Ramos (cell line): ENCODE measurements at regions not wholly inside any gene's neighbourhood (a gene's known extent, or its start where the extent isn't known, plus 50 kb on each side); places are given as distances from the start of the nearest gene placed in this dataset.

ENCODE experiments used
- in situ Hi-C: fragments of 300-500 bp; cut with MboI; formaldehyde crosslinking; loops from one replicate; pipeline ENCODE4 v1.14.3; 2022; ENCODE audit warnings: low sequenced_read_pairs; ENCODE audit not compliant: unreplicated experiment

GRCh38 chr11:43574949-43575912 lies 105.3 kb upstream of the HSD17B12 start:
- in situ Hi-C loops: loop anchor here (10.0 kb wide), 2 partner anchors 60 to 280 kb away; no protein-coding TSS in a partner anchor

DNA sequence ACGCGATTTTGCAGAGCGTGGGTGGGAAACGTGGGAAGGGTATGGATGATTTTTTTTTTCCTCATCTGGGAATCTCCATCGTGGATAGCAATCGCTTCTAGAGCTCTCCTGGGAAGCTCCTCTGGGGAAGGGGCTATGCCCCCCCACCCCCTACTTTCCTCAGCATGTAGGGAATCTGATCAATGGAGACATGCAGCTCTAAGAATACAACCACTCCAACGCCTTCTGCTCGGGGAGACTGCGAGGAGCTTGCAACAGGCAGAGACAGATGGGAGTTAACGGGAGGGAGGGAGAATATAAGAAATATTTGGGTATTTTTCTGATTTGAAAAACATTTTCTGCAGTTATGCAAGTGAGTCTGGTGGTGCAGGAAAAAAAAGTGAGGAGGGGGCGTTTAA lies 104.6 kb upstream of the HSD17B12 start:
- in situ Hi-C loops: loop anchor here (10.0 kb wide), 2 partner anchors 59 to 279 kb away; no protein-coding TSS in a partner anchor

DNA sequence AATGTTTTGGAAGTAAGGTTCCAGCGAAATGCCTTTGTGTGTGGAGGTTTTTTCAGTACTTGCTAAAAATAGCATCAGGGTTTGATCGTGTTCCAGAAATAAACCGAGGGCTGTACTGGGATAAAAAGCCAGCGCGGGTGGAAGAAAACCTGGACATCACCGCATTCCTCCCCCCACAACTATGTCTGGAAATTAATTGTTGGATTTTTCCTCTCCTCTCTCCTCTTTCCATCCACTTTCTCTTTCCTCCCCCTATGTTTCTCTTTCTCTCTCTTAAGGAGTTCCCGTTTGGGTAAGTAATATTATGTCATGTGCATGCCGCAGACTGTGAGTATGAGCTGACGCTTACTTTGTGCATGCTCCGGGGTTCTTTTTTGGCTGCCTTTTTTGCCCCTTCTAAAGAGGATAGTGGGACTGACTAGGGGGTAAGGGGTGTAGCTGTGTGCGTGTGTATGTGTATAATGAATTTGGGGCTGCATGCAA lies 104.2 kb upstream of the HSD17B12 start:
- in situ Hi-C loops: loop anchor here (10.0 kb wide), 2 partner anchors 58 to 278 kb away; no protein-coding TSS in a partner anchor

- in situ Hi-C loops: loop anchor here (10.0 kb wide), 2 partner anchors 58 to 278 kb away; no protein-coding TSS in a partner anchor
Observed at GRCh38 chr11:43576803-43577521, 103.6 kb upstream of the HSD17B12 start.

GRCh38 chr11:43577566-43578264 lies 102.8 kb upstream of the HSD17B12 start:
- in situ Hi-C loops: loop anchor here (10.0 kb wide), 2 partner anchors 57 to 277 kb away; no protein-coding TSS in a partner anchor

DNA sequence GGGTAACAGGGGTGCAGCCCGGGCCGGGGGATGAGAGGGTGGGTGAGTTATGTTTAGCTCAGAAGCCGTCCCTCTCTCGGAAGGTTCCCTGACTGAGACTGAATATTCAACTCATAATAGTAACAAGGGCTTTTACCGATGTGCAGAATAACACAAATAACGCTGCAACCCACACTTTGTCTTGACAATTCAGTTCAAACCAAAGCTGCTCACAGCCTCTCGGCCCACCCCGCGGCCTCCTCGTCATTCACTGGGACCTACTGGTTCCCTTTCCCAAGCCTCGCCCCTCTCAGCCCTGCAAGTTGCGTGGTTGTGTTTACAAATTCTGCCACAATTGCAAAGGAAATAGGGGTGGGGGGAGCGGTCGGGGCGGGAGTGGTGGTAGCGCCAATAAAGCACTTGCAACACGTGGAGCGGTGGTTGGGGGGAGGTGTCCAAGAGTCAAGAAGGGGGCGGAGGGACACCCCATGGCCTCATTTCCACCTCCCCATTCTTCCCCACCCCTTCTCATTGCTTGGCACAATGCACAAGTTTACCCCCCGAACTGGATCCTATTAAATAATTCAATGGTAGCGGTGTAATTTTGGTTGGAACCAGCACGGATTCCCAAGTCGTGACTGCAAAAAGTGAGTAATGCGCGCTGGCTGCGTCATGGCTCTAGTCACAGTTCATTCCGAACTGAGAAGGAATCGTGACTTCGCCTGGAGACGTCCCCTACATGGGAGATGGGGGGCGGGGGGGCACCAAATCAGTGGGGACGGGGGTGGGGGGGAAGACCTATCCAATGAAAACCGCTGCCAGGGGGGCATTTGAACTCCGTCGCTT lies 102.0 kb upstream of the HSD17B12 start:
- in situ Hi-C loops: loop anchor here (10.0 kb wide), 2 partner anchors 56 to 276 kb away; no protein-coding TSS in a partner anchor

DNA sequence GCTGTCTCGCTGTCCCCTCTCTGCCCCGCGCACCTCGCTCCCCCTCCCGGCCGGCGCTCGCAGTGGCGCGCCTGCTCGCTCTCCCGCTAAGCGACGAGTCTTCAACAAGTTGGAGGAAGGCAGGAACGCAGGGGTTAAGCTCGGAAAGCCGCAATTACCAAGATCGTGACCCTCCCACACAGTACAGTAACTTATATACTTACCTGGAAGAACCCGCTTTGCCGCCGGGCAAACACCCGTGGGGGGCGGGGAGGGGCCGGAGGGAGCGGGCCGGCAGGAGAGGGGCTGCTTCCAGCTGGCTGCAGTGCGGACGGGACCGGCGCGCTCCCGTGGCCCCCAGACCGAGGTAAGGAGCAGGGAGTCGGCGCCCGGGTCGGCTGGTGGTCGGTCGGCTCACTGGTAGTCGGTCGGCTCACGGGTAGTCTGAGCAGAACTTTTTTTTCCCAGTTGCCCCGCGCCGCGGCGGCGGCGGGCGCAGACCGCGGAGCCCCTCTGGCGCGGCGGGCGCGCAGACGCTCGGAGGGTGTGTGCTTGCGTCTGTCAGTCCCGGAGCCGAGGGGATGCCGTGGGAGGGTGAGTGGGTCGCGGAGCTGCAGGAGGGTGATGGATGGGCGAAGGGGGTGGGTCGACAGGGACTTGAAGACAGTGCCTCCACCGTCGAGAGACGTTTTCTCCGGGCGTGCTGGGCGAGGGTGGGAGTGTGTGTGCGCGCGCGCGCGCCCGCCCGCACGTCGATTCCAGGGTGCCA lies 101.2 kb upstream of the HSD17B12 start:
- in situ Hi-C loops: loop anchor here (10.0 kb wide), 2 partner anchors 55 to 275 kb away; no protein-coding TSS in a partner anchor

DNA sequence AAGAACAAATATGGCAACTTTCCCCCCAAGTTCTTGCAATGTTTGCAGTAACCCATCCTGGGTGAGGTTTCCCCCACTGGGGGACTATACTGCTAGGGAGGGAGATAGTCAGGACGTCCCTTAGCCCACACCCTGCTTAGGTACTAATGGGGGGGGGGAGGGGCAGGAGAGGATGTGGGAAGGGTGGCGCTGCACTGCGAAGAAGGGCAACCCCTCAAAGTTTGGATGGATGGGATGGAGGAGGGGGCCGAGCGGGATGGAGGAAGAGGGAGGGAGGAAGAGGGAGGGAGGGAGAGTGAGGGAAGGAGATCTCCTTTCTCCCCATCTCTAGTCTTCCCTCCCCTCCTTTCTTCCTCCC lies 100.6 kb upstream of the HSD17B12 start:
- in situ Hi-C loops: loop anchor here (10.0 kb wide), 2 partner anchors 55 to 275 kb away; no protein-coding TSS in a partner anchor

- in situ Hi-C loops: no loop called here
Observed at GRCh38 chr11:43580735-43581369, 99.7 kb upstream of the HSD17B12 start.

DNA sequence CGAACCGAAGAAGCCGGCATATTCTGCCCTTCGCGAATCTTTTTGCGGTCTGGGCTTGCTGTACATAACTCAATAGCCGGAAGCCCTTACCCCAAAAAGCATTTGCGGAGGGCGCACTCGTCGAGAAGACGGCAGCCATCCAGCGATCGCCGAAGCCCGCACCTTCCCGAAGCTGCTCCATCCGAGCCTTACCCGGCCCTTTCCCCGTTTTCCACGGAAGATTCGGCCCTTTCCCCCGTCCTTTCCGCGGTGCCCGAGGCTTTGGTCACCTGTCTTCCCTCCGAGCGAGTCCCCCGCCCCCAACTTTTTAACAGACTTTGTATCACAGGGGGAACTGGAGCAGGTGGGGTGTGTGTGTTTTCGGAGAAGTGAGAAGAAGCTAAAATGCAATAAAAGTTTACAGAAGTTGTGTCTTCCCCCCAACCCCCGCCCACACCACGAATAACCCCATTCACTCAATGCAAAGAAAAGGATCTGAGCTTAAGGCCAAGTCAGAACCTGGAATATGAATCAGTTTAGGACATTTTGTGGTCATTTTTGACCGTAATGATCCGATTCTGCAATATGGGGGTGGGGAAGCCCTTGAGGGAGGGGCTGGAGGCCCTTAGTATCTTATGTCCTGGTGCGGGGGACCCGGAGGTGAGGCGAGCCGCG lies 99.0 kb upstream of the HSD17B12 start:
- in situ Hi-C loops: no loop called here

DNA sequence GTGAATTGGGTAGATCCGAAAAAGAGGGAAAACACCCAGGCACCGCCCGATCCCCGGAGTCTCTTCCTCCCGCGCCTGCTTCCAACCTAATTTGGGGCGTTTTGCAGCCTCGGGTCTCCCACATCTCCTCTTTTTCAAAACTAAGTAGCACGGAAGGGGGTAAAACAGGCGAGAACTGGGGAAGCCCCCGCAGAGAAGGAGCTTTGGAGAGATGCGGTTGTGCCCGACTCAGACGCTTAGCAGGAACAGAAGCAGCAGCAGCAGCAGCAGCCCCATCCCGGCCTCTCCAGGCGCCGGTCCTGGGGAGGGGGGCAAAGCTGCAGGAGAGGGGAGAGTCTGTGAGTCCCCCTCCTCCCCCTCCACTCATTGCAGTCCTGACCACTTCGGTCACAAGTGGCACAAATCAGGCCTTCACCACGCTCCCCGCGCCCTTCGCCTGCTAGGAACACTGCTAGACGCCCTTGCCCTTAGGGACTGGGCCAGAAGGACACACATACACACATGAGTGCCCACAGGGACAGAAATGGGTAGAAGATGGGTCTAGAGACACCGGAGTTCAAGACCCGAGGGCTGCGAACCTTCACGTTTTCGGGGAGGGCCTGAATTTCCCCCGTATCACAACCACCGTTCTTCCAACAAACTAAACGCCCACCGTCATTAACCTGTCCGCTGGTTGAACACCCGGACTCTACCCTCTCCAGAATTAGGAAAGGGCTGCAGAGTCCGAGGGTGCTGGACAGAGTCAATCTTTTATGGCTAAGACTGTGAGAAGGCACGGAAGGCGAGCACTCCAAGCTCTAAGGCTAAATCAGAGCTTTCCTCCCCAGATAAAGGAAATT lies 98.3 kb upstream of the HSD17B12 start:
- in situ Hi-C loops: no loop called here

GRCh38 chr11:43582863-43583462 lies 97.6 kb upstream of the HSD17B12 start:
- in situ Hi-C loops: no loop called here

- in situ Hi-C loops: no loop called here
Observed at GRCh38 chr11:43583548-43583947, 97.0 kb upstream of the HSD17B12 start.

DNA sequence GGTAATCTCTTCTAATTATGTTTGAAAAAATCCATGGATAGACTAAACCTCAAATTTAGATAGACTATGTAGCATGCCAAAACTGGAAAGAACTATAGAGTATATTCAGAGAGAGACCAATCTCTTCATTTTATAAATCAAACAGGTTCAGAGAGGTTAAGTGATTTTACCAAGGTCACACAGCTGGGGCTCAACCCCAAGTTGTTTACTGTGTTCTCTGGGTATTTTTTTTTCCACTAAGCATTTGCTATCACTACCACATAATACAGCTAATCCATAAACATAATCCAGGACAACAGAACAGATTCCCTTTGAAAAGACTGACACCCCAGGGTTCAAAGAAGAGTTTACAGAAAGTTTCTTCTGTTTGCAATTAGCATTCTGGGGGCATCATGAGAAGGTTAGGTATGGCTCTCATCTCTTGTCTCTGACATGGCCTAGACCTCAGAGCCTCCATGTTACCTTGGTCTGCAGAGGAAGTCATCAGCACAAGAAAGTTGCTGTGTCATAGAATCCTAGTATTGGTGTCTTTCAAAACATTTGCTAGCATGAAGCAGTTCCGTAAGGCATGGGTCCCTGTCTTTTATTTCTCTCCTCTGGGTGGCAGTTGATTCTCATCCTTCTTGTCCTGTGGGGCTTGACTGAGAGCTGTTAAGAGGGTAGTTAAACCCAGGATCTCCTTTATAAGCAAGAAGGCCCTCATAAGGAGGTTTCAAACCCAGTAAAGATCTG lies 94.5 kb upstream of the HSD17B12 start:
- in situ Hi-C loops: no loop called here

DNA sequence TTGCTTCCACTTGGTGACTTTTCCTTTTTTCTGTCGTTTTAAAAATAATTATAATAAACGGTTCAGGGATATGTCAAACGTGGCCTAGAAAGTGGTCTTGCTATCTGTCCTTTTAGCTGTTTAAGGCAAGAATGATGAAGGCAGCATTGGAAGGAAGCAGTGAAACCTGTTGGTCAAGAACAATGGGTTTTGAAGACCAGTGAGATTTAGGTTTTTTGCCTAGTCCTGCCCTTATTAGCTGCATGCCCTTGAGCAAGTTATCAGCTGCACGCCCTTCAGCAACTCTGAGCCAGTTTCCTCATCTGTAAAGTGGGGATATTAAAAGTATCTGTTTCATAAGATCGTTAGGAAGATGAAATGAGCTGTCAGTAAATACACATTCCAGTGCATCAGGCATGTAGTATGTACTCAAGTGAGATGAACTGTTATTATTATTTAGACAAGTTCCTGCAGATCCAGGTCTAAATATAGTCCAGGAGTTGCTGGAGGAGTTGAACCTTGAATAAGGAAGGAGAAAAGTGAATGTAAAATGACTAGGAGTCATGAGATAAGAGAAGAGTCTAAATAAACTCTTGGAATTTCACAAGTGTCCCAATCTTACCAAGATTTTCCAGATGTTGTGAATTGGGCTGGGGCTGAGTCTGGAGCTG lies 90.8 kb upstream of the HSD17B12 start:
- in situ Hi-C loops: no loop called here
